ENCODE measurements at regions not wholly inside any gene's neighbourhood (a gene's known extent, or its start where the extent isn't known, plus 50 kb on each side); places are given as distances from the start of the nearest gene placed in this dataset.

DNA sequence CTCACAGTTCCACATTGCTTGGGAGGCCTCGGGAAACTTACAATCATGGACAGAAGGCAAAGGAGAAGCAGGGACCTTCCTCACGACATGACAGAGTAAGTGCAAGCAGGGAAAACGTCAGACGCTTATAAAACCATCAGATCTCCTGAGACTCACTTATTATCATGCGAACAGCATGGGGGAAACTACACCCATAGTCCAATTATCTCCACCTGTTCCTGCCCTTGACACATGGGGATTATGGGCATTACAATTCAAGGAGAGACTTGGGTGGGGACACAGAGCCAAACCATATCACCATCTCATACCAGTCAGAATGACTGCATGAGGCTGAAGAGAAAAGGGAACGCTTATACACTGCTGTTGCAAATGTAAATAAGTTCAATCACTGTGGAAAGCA, 1066.9 kb upstream of the PCDH7 start:
- Histone ChIP-seq H3K36me3 (ENCODE audit: insufficient read depth) (no peaks in the 10 kb centered on the region), H3K79me2 (replicated peaks; ENCODE audit: insufficient read depth) (no peaks in the 10 kb centered on the region), H3K4me1 (ENCODE audit: insufficient read depth) (no peaks in the 10 kb centered on the region), H3K9me2 (ENCODE audit: insufficient read depth) (no peaks in the 10 kb centered on the region), H2AFZ (no peak overlapping the region; the same call in 1 of the 2 replicates), H3F3A (replicated peaks; ENCODE audit: low read depth) (no peaks in the 10 kb centered on the region), H3K4me2 (no peak overlapping the region), H4K20me1 (replicated peaks; ENCODE audit: insufficient read depth) (no peaks in the 10 kb centered on the region), H3K27me3 (ENCODE audit: insufficient read depth) (no peaks in the 10 kb centered on the region), H3K4me3 (no peak overlapping the region), H3K27ac (ENCODE audit: low read depth) (no peak overlapping the region)
- H3K4me1 Mint-ChIP-seq: peaks cover 7% of the 10 kb centered on the region; the same call in 2 of the 3 replicates
- H3K36me3 Mint-ChIP-seq (ENCODE audit: low read depth): no peaks in the 10 kb centered on the region
- peaks cover 2% of the 10 kb centered on the region for H3K27me3 Mint-ChIP-seq (ENCODE audit: insufficient read depth, low read depth, poor library complexity)
- ATAC-seq (no peak), DNase-seq (ENCODE audit: low spot score) (peak; percentile 1)
- TF ChIP-seq NANOG (IDR thresholded peaks at IDR 0.05; ENCODE audit: borderline replicate concordance) (no peak), ZNF331 (CRISPR knock-in tag; IDR thresholded peaks at IDR 0.05; ENCODE audit: low read depth) (no peak), STAT1 (IDR thresholded peaks at IDR 0.05; ENCODE audit: unreplicated experiment) (no peak)
- TF ChIP-seq, protein P1, sequence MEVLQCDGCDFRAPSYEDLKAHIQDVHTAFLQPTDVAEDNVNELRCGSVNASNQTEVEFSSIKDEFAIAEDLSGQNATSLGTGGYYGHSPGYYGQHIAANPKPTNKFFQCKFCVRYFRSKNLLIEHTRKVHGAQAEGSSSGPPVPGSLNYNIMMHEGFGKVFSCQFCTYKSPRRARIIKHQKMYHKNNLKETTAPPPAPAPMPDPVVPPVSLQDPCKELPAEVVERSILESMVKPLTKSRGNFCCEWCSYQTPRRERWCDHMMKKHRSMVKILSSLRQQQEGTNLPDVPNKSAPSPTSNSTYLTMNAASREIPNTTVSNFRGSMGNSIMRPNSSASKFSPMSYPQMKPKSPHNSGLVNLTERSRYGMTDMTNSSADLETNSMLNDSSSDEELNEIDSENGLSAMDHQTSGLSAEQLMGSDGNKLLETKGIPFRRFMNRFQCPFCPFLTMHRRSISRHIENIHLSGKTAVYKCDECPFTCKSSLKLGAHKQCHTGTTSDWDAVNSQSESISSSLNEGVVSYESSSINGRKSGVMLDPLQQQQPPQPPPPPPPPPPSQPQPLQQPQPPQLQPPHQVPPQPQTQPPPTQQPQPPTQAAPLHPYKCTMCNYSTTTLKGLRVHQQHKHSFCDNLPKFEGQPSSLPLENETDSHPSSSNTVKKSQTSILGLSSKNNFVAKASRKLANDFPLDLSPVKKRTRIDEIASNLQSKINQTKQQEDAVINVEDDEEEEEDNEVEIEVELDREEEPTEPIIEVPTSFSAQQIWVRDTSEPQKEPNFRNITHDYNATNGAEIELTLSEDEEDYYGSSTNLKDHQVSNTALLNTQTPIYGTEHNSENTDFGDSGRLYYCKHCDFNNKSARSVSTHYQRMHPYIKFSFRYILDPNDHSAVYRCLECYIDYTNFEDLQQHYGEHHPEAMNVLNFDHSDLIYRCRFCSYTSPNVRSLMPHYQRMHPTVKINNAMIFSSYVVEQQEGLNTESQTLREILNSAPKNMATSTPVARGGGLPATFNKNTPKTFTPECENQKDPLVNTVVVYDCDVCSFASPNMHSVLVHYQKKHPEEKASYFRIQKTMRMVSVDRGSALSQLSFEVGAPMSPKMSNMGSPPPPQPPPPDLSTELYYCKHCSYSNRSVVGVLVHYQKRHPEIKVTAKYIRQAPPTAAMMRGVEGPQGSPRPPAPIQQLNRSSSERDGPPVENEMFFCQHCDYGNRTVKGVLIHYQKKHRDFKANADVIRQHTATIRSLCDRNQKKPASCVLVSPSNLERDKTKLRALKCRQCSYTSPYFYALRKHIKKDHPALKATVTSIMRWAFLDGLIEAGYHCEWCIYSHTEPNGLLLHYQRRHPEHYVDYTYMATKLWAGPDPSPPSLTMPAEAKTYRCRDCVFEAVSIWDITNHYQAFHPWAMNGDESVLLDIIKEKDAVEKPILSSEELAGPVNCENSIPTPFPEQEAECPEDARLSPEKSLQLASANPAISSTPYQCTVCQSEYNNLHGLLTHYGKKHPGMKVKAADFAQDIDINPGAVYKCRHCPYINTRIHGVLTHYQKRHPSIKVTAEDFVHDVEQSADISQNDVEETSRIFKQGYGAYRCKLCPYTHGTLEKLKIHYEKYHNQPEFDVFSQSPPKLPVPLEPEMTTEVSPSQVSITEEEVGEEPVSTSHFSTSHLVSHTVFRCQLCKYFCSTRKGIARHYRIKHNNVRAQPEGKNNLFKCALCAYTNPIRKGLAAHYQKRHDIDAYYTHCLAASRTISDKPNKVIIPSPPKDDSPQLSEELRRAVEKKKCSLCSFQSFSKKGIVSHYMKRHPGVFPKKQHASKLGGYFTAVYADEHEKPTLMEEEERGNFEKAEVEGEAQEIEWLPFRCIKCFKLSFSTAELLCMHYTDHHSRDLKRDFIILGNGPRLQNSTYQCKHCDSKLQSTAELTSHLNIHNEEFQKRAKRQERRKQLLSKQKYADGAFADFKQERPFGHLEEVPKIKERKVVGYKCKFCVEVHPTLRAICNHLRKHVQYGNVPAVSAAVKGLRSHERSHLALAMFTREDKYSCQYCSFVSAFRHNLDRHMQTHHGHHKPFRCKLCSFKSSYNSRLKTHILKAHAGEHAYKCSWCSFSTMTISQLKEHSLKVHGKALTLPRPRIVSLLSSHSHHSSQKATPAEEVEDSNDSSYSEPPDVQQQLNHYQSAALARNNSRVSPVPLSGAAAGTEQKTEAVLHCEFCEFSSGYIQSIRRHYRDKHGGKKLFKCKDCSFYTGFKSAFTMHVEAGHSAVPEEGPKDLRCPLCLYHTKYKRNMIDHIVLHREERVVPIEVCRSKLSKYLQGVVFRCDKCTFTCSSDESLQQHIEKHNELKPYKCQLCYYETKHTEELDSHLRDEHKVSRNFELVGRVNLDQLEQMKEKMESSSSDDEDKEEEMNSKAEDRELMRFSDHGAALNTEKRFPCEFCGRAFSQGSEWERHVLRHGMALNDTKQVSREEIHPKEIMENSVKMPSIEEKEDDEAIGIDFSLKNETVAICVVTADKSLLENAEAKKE (CRISPR knock-in tag; IDR thresholded peaks at IDR 0.05): no peak
- H3K9me3 Mint-ChIP-seq: 0 out of 3 replicates have a peak, but pooled peaks cover 3% of the 10 kb centered on the region
- H3K4me3 Mint-ChIP-seq: no peak overlapping the region
- no peak overlapping the region for H3K27ac Mint-ChIP-seq

DNA sequence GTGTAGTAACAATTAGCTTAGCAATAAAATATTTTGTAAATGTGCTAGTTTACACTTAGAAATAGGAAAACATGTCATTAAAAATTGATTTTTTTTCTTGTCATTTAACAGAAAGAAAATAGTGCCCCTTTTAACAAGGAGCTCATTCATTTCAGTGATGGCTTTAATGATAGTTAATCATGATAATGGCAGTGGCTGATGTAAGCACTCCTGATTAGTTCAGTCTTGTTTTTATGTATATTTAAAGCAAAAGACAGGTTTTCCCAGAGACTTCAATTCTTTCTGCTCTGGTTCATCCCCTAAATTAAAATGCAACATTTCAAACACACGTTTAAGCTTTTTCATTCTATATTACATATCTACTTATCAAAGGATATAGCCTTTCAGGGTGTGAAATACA, 1039.5 kb upstream of the PCDH7 start:
- H3K4me1 ChIP-seq (ENCODE audit: insufficient read depth): no peaks in the 10 kb centered on the region
- H3K4me3 ChIP-seq: no peak overlapping the region
- peaks cover 2% of the 10 kb centered on the region for H3K27me3 Mint-ChIP-seq (ENCODE audit: insufficient read depth, low read depth, poor library complexity)
- H3K4me1 Mint-ChIP-seq: peaks cover 8% of the 10 kb centered on the region; the same call in 2 of the 3 replicates
- H3K79me2 ChIP-seq (replicated peaks; ENCODE audit: insufficient read depth): no peaks in the 10 kb centered on the region
- H3K27me3 ChIP-seq (ENCODE audit: insufficient read depth): no peaks in the 10 kb centered on the region
- H2AFZ ChIP-seq: no peak overlapping the region
- H4K20me1 ChIP-seq (replicated peaks; ENCODE audit: insufficient read depth): no peaks in the 10 kb centered on the region
- H3K4me3 Mint-ChIP-seq: no peak overlapping the region
- H3K9me2 ChIP-seq (ENCODE audit: insufficient read depth): no peaks in the 10 kb centered on the region
- H3F3A ChIP-seq (replicated peaks; ENCODE audit: low read depth): no peaks in the 10 kb centered on the region
- no peaks in the 10 kb centered on the region for H3K36me3 ChIP-seq (ENCODE audit: insufficient read depth)
- H3K4me2 ChIP-seq: no peak overlapping the region
- no peak overlapping the region for H3K27ac ChIP-seq (ENCODE audit: low read depth)
- no peak for DNase-seq (ENCODE audit: low spot score)
- ATAC-seq: no peak
- H3K9me3 Mint-ChIP-seq: no peaks in the 10 kb centered on the region
- no peak overlapping the region for H3K27ac Mint-ChIP-seq
- H3K36me3 Mint-ChIP-seq (ENCODE audit: low read depth): no peaks in the 10 kb centered on the region
- no peak for TF ChIP-seq POLR2AphosphoS5 (IDR thresholded peaks at IDR 0.05; ENCODE audit: low read depth)
- TF ChIP-seq, protein P2, sequence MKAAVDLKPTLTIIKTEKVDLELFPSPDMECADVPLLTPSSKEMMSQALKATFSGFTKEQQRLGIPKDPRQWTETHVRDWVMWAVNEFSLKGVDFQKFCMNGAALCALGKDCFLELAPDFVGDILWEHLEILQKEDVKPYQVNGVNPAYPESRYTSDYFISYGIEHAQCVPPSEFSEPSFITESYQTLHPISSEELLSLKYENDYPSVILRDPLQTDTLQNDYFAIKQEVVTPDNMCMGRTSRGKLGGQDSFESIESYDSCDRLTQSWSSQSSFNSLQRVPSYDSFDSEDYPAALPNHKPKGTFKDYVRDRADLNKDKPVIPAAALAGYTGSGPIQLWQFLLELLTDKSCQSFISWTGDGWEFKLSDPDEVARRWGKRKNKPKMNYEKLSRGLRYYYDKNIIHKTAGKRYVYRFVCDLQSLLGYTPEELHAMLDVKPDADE (IDR thresholded peaks at IDR 0.05): no peak
- no peak for TF ChIP-seq ZNF114 (CRISPR knock-in tag; IDR thresholded peaks at IDR 0.05)
